Kidney (tissue), 13 donors: ENCODE measurements at regions not wholly inside any gene's neighbourhood (a gene's known extent, or its start where the extent isn't known, plus 50 kb on each side); places are given as distances from the start of the nearest gene placed in this dataset.
A peak's percentile ranks its signal among the peaks of the same experiment; 100 is the strongest.
"Not testable (repeated sequence)": the region's sequence is repeated elsewhere in the genome, so short reads cannot be mapped to it uniquely, and the experiment has no call there.

Experiments used
- DNase-seq, 5 donors: peaks; one replicate each; pipeline ENCODE4 v3.0.0-alpha.2; 2013 to 2020
- FAIRE-seq: peaks from 2 replicates; lab custom pipeline; 2012; peaks lifted over from hg19 to GRCh38; lab: Jason Lieb, UNC
- H3K27ac ChIP-seq, 2 donors: one replicate each; pipeline ENCODE4 v1.7.0; 2013; ENCODE audit warnings: low read depth in 2 of 2, low read length in 2 of 2, inconsistent platforms in 1 of 2
- H3K27me3 ChIP-seq: one replicate; pipeline ENCODE4 v1.7.1; 2013; ENCODE audit warnings: low read length, inconsistent platforms; ENCODE audit not compliant: control insufficient read depth, insufficient read depth
- H3K36me3 ChIP-seq, 3 donors: one replicate each; pipeline versions ENCODE4 v1.7.0 to v1.7.1; 2013; ENCODE audit warnings: low read length in 3 of 3, control low read depth in 1 of 3, inconsistent platforms in 1 of 3; ENCODE audit not compliant: insufficient read depth in 3 of 3, control insufficient read depth in 2 of 3
- H3K4me1 ChIP-seq, 3 donors: one replicate each; pipeline versions ENCODE4 v1.7.0 to v1.7.1; 2013; ENCODE audit warnings: low read length in 3 of 3, inconsistent platforms in 1 of 3, low read depth in 1 of 3; ENCODE audit not compliant: control insufficient read depth in 2 of 3, insufficient read depth in 2 of 3
- H3K4me3 ChIP-seq, 3 donors: one replicate each; pipeline versions ENCODE4 v1.7.0 to v1.8.1; 2013; ENCODE audit warnings: low read length in 3 of 3, control low read depth in 1 of 3, inconsistent platforms in 1 of 3
- H3K9ac ChIP-seq, 3 donors: one replicate each; pipeline versions ENCODE4 v1.7.0 to v1.7.1; 2013; ENCODE audit warnings: low read length in 3 of 3, control low read depth in 1 of 3, inconsistent platforms in 1 of 3
- H3K9me3 ChIP-seq, 3 donors: one replicate each; pipeline versions ENCODE4 v1.7.0 to v1.7.1; 2013; ENCODE audit warnings: low read length in 3 of 3, control low read depth in 1 of 3, inconsistent platforms in 1 of 3; ENCODE audit not compliant: control insufficient read depth in 2 of 3, insufficient read depth in 1 of 3
- CTCF ChIP-seq: IDR thresholded peaks from 3 replicates; pipeline ENCODE4 v1.5.1; 2012; ENCODE audit warnings: mild to moderate bottlenecking, moderate library complexity, borderline replicate concordance; ENCODE audit not compliant: insufficient read depth; ENCODE audit errors: extremely low read depth
- intact Hi-C: fragments of 100-400 bp; cut with DNase I; formaldehyde crosslinking; loops from one replicate; pipeline ENCODE4 v1.11.1; 2022
- donor health status: control.
- donor health status: control.
- donor health status: control.
- donor health status: control.
- donor health status: control.
- donor health status: DM: yes; HTN: yes; CAD: no.
- donor health status: Normal renal cell carcinoma (clear cell type).

GRCh38 chr11:107265591-107266121, 192.0 kb downstream of the CWF19L2 start:
- H3K4me3 ChIP-seq, result no peak overlapping the region
- TF ChIP-seq CTCF, result no peak
- no peak overlapping the region for H3K27ac ChIP-seq
- H3K27me3 ChIP-seq, result no peaks in the 10 kb centered on the region
- H3K9me3 ChIP-seq, result no peaks in the 10 kb centered on the region
- FAIRE-seq (no peak), DNase-seq (no peak)
- no peaks in the 10 kb centered on the region for H3K36me3 ChIP-seq
- no peak overlapping the region for H3K9ac ChIP-seq
- H3K4me1 ChIP-seq, result no peaks in the 10 kb centered on the region
- intact Hi-C loops, result no loop called here

- H3K4me3 ChIP-seq, result no peak overlapping the region
- intact Hi-C loops, result no loop called here
- H3K27ac ChIP-seq, result no peak overlapping the region
- no peaks in the 10 kb centered on the region for H3K36me3 ChIP-seq
- no peak overlapping the region for H3K9ac ChIP-seq
- DNase-seq (no peak), FAIRE-seq (no peak)
- no peaks in the 10 kb centered on the region for H3K9me3 ChIP-seq
- no peaks in the 10 kb centered on the region for H3K4me1 ChIP-seq
- no peaks in the 10 kb centered on the region for H3K27me3 ChIP-seq
- TF ChIP-seq CTCF, result no peak
Observed at GRCh38 chr11:107263844-107264563, 193.6 kb downstream of the CWF19L2 start.

GRCh38 chr11:107259811-107260221, 197.8 kb downstream of the CWF19L2 start:
- Histone ChIP-seq H3K27ac (no peak overlapping the region), H3K36me3 (no peaks in the 10 kb centered on the region), H3K27me3 (no peaks in the 10 kb centered on the region), H3K4me3 (no peak overlapping the region), H3K9ac (no peak overlapping the region), H3K4me1 (no peaks in the 10 kb centered on the region), H3K9me3 (no peaks in the 10 kb centered on the region)
- DNase-seq, result peak in 3 of 5 donors; percentile 17 to 39 (median 32)
- intact Hi-C loops, result no loop called here
- TF ChIP-seq CTCF, result no peak
- FAIRE-seq, result no peak

GRCh38 chr11:107257710-107258109, 199.9 kb downstream of the CWF19L2 start:
- no peaks in the 10 kb centered on the region for H3K9me3 ChIP-seq
- H3K9ac ChIP-seq, result no peak overlapping the region
- DNase-seq, result no peak
- H3K4me3 ChIP-seq, result no peak overlapping the region
- TF ChIP-seq CTCF, result no peak
- intact Hi-C loops, result no loop called here
- no peaks in the 10 kb centered on the region for H3K36me3 ChIP-seq
- no peak overlapping the region for H3K27ac ChIP-seq
- no peaks in the 10 kb centered on the region for H3K27me3 ChIP-seq
- no peaks in the 10 kb centered on the region for H3K4me1 ChIP-seq
- FAIRE-seq, result no peak

GRCh38 chr11:107253661-107254060, 204.0 kb downstream of the CWF19L2 start:
- H3K27me3 ChIP-seq, H3K36me3 ChIP-seq, FAIRE-seq, H3K9me3 ChIP-seq, H3K27ac ChIP-seq, H3K4me3 ChIP-seq, DNase-seq, intact Hi-C loops, H3K9ac ChIP-seq, H3K4me1 ChIP-seq: not testable (repeated sequence)
